Uterus (tissue), 2 donors: ENCODE measurements at regions not wholly inside any gene's neighbourhood (a gene's known extent, or its start where the extent isn't known, plus 50 kb on each side); places are given as distances from the start of the nearest gene placed in this dataset.

Experiments
- CTCF ChIP-seq, 4 experiments: fragments of 200-600 bp in 2 of 4; fragments of 450-650 bp in 2 of 4; sonication (generic) in 2 of 4; IDR thresholded peaks; one replicate each; pipeline ENCODE4 v1.5.1; 2016 to 2019; ENCODE audit warnings: antibody characterized with exemption in 4 of 4, mild to moderate bottlenecking in 2 of 4, moderate library complexity in 1 of 4
- POLR2A ChIP-seq, 2 donors: fragments of 450-650 bp; IDR thresholded peaks; one replicate each; pipeline ENCODE4 v1.6.1; 2016; ENCODE audit warnings: antibody characterized with exemption in 2 of 2, mild to moderate bottlenecking in 1 of 2, moderate library complexity in 1 of 2

- TF ChIP-seq CTCF (IDR thresholded peaks at IDR 0.05): no peak
- no peak for TF ChIP-seq POLR2A (IDR thresholded peaks at IDR 0.05)
Observed at GRCh38 chrX:7215842-7216241, 67.9 kb upstream of the PUDP start.
